ENCODE measurements at regions not wholly inside any gene's neighbourhood (a gene's known extent, or its start where the extent isn't known, plus 50 kb on each side); places are given as distances from the start of the nearest gene placed in this dataset.

DNA sequence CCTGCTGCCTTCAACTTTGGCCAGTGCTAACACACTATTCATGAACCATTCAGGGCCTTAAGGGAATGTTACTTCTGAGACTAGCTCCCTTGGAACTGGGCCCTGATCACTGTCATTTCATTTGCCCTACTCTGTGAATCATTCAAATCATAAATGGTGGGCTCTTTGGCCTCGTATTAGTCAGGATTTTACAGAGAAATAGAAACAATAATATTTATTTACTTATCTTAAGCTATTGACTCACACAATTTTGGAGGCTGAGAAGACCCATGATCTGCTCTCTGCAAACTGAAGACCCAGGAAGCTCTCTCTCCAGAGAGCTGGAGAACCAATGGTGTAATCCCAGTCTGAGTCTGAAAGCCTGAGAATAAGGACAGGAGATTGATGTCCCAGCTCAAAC is 398.5 kb downstream of the LRIG3 start:
- POLR2A ChIA-PET, result no interaction called here
- no CpG with 5 or more reads among the region's 1 CpG for WGBS (ENCODE audit: insufficient coverage)

DNA sequence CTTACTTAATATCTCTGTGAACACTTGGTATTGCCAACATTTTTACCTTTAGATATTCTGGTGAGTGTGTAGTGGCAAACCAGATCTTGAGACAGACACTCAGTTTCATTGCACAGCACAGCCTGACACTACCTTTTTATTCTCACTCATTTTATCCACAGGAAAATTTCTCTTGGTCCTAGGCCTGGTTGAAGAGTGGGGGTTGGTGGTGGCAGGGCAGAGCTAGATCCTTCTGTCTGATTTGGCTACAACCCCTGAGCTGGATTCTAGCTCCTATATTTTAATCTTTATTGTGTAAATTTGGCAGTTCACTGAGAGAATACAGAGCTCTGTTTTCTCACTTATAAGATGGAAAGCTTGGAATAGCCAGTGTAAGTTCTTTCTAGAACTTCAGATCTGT is 396.9 kb downstream of the LRIG3 start:
- H3K27ac Mint-ChIP-seq, result no peak overlapping the region
- no peaks in the 10 kb centered on the region for H3K27me3 Mint-ChIP-seq
- no peak for ATAC-seq (replicated peaks in 1 of 4)
- H3K36me3 ChIP-seq (ENCODE audit: control insufficient read depth in 2 of 2, extremely low read depth in 1 of 2, insufficient read depth in 1 of 2, low read length in 1 of 2), result no peaks in the 10 kb centered on the region
- no peaks in the 10 kb centered on the region for H3K36me3 Mint-ChIP-seq
- peaks cover 7 to 20% (median 8%) of the 10 kb centered on the region in 3 donors for H3K9me3 Mint-ChIP-seq
- CTCF ChIA-PET, result no interaction called here
- no peaks in the 10 kb centered on the region for H3K27me3 ChIP-seq (replicated peaks in 1 of 2; ENCODE audit: control insufficient read depth in 2 of 2, extremely low read depth in 1 of 2, insufficient read depth in 2 of 2, low read length in 1 of 2)
- H3K9me3 ChIP-seq, result peaks cover 1% of the 10 kb centered on the region
- H3K27ac ChIP-seq (ENCODE audit: low read length), result no peak overlapping the region
- no peak overlapping the region for H3K4me3 ChIP-seq (ENCODE audit: control insufficient read depth in 1 of 2, extremely low read depth in 1 of 2, low read length in 1 of 2)
- H3K4me1 Mint-ChIP-seq, result no peaks in the 10 kb centered on the region
- H3K4me1 ChIP-seq (ENCODE audit: control insufficient read depth in 1 of 2, extremely low read depth in 1 of 2, insufficient read depth in 2 of 2, low read length in 2 of 2), result no peaks in the 10 kb centered on the region
- no peak for DNase-seq
- no peak overlapping the region for H3K4me3 Mint-ChIP-seq
- POLR2A ChIA-PET, result no interaction called here

More for the DNA sequence above, 398.5 kb downstream of the LRIG3 start:
- Histone ChIP-seq H3K4me1 (ENCODE audit: control insufficient read depth in 1 of 2, extremely low read depth in 1 of 2, insufficient read depth in 2 of 2, low read length in 2 of 2) (no peaks in the 10 kb centered on the region), H3K4me3 (ENCODE audit: control insufficient read depth in 1 of 2, extremely low read depth in 1 of 2, low read length in 1 of 2) (no peak overlapping the region), H3K27me3 (replicated peaks in 1 of 2; ENCODE audit: control insufficient read depth in 2 of 2, extremely low read depth in 1 of 2, insufficient read depth in 2 of 2, low read length in 1 of 2) (no peaks in the 10 kb centered on the region), H3K9me3 (peaks cover 3% of the 10 kb centered on the region), H3K27ac (ENCODE audit: low read length) (no peak overlapping the region), H3K36me3 (ENCODE audit: control insufficient read depth in 2 of 2, extremely low read depth in 1 of 2, insufficient read depth in 1 of 2, low read length in 1 of 2) (no peaks in the 10 kb centered on the region)
- Mint-ChIP-seq H3K9me3 (peaks cover 18 to 36% (median 19%) of the 10 kb centered on the region in 3 donors), H3K27me3 (no peaks in the 10 kb centered on the region), H3K4me3 (no peak overlapping the region), H3K27ac (no peak overlapping the region), H3K36me3 (no peaks in the 10 kb centered on the region), H3K4me1 (no peaks in the 10 kb centered on the region)
- DNase-seq (no peak), ATAC-seq (replicated peaks in 1 of 4) (no peak)
- CTCF ChIA-PET, result no interaction called here

DNA sequence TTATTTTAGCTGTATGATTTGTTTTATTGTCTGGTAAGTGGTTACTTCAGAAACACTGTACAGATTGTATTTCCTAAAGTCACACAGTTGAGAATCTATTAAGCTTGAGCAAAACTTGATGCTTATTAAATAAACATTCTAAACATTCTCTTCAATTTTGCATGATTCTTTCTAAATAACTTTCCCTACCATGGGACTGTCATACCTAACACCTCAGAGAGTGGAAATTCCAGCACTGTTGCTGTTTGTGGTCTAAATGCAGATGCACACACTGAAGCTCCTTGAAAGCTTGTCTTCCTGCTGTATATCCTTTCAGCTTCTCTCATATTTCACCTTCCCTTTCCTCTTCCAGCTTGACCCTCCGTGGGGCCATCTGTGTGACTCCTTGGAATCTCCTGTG is 392.0 kb downstream of the LRIG3 start:
- Mint-ChIP-seq H3K4me1 (no peaks in the 10 kb centered on the region), H3K9me3 (peaks cover 0 to 3% (median 0%) of the 10 kb centered on the region in 3 donors), H3K27me3 (peaks cover 3 to 6% of the 10 kb centered on the region in 2 donors), H3K27ac (no peak overlapping the region), H3K4me3 (no peak overlapping the region), H3K36me3 (no peaks in the 10 kb centered on the region)
- ATAC-seq (replicated peaks in 1 of 4), result no peak
- CTCF ChIA-PET, result no interaction called here
- no peak overlapping the region for H3K27ac ChIP-seq (ENCODE audit: low read length)
- no peaks in the 10 kb centered on the region for H3K4me1 ChIP-seq (ENCODE audit: control insufficient read depth in 1 of 2, extremely low read depth in 1 of 2, insufficient read depth in 2 of 2, low read length in 2 of 2)
- DNase-seq, result no peak
- POLR2A ChIA-PET, result no interaction called here
- H3K4me3 ChIP-seq (ENCODE audit: control insufficient read depth in 1 of 2, extremely low read depth in 1 of 2, low read length in 1 of 2), result no peak overlapping the region
- no peaks in the 10 kb centered on the region for H3K9me3 ChIP-seq
- no CpG with 5 or more reads among the region's 1 CpG for WGBS (ENCODE audit: insufficient coverage)
- no peaks in the 10 kb centered on the region for H3K27me3 ChIP-seq (replicated peaks in 1 of 2; ENCODE audit: control insufficient read depth in 2 of 2, extremely low read depth in 1 of 2, insufficient read depth in 2 of 2, low read length in 1 of 2)
- no peaks in the 10 kb centered on the region for H3K36me3 ChIP-seq (ENCODE audit: control insufficient read depth in 2 of 2, extremely low read depth in 1 of 2, insufficient read depth in 1 of 2, low read length in 1 of 2)

DNA sequence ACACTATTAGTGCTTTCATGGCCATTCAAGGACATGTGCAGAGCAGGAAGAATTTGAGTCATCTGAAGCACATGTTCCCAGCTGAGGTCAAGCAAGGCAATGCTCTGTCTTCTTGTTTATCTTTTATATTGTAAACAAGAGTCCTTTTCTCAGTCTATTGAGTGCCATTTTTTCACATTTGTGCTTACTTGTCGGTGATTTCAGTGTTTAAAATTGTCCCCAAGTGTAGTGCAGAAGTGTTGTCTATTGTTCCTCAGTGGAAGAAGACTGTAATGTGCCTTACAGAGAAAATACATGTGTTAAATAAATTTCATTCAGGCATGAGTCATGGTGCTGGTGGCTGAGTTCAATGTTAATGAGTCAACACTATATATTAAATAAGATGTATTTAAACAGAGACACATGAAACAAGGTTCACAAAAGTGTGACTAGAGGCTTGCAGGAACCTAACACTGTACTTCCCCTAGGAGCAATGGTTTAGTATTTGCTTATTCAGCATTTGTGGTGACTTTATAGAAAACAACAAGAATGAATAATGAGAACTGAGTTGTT is 391.1 kb downstream of the LRIG3 start:
- ATAC-seq (replicated peaks in 1 of 4), result no peak
- Mint-ChIP-seq H3K27me3 (peaks cover 3 to 8% of the 10 kb centered on the region in 2 donors), H3K27ac (no peak overlapping the region), H3K4me3 (no peak overlapping the region), H3K4me1 (no peaks in the 10 kb centered on the region), H3K36me3 (no peaks in the 10 kb centered on the region), H3K9me3 (peaks cover 0 to 3% (median 0%) of the 10 kb centered on the region in 3 donors)
- ChIA-PET CTCF (no interaction called here), POLR2A (no interaction called here)
- no peaks in the 10 kb centered on the region for H3K36me3 ChIP-seq (ENCODE audit: control insufficient read depth in 2 of 2, extremely low read depth in 1 of 2, insufficient read depth in 1 of 2, low read length in 1 of 2)
- H3K4me1 ChIP-seq (ENCODE audit: control insufficient read depth in 1 of 2, extremely low read depth in 1 of 2, insufficient read depth in 2 of 2, low read length in 2 of 2), result no peaks in the 10 kb centered on the region
- H3K9me3 ChIP-seq, result no peaks in the 10 kb centered on the region
- WGBS (ENCODE audit: insufficient coverage), result 67% methylated on average over 1 of the region's 1 CpG
- DNase-seq, result no peak
- H3K27me3 ChIP-seq (replicated peaks in 1 of 2; ENCODE audit: control insufficient read depth in 2 of 2, extremely low read depth in 1 of 2, insufficient read depth in 2 of 2, low read length in 1 of 2), result no peaks in the 10 kb centered on the region
- H3K4me3 ChIP-seq (ENCODE audit: control insufficient read depth in 1 of 2, extremely low read depth in 1 of 2, low read length in 1 of 2), result no peak overlapping the region
- no peak overlapping the region for H3K27ac ChIP-seq (ENCODE audit: low read length)

DNA sequence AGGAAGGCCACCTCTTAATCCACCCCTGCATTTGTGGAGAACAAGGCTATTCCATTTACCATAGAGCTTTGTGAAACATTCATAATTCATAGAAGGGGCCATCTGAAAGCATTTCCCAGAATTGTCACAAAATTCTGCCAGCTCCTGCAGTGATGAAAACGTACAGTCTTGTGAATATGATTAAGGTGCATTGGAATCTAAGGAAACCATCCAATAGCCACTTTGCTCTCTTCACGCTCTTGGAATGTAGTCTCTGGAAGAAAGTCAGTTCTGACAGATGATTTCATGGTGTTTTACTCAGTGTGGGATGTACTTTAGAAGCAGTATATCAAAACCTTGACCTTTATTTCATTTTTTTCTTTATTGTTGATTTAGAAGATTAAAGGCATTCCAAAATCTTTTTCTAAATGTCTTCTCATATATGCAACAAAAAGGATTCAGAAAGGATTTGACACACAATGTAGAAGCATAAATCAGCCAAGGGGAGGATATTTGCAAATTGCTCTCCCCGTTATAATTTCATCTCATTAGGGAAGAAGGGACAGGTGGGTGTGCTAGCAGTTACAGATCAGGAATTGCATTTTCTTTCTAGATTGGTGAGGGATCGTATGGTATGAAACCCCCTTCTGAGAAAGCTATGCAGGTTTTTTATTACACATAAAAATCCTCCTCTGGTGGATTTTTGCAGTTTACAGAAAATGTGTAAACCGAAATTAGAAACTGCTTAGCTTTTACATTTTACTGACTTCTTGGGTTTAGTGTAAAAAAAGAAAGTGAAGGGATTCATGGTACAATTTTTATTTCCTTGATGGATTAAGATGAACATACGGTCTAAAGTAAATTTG is 390.2 kb downstream of the LRIG3 start:
- H3K4me1 Mint-ChIP-seq, result no peaks in the 10 kb centered on the region
- H3K4me3 Mint-ChIP-seq, result no peak overlapping the region
- no peak for DNase-seq
- ATAC-seq (replicated peaks in 1 of 4), result no peak
- peaks cover 0 to 2% of the 10 kb centered on the region in 2 experiments for H3K27me3 ChIP-seq (replicated peaks in 1 of 2; ENCODE audit: control insufficient read depth in 2 of 2, extremely low read depth in 1 of 2, insufficient read depth in 2 of 2, low read length in 1 of 2)
- peaks cover 0 to 3% (median 0%) of the 10 kb centered on the region in 3 donors for H3K9me3 Mint-ChIP-seq
- no peak overlapping the region for H3K27ac Mint-ChIP-seq
- H3K36me3 Mint-ChIP-seq, result no peaks in the 10 kb centered on the region
- POLR2A ChIA-PET, result no interaction called here
- WGBS (ENCODE audit: insufficient coverage), result 80% methylated on average over 1 of the region's 6 CpGs
- CTCF ChIA-PET, result no interaction called here
- no peak overlapping the region for H3K4me3 ChIP-seq (ENCODE audit: control insufficient read depth in 1 of 2, extremely low read depth in 1 of 2, low read length in 1 of 2)
- H3K36me3 ChIP-seq (ENCODE audit: control insufficient read depth in 2 of 2, extremely low read depth in 1 of 2, insufficient read depth in 1 of 2, low read length in 1 of 2), result no peaks in the 10 kb centered on the region
- no peak overlapping the region for H3K27ac ChIP-seq (ENCODE audit: low read length)
- H3K27me3 Mint-ChIP-seq, result peaks cover 3 to 8% of the 10 kb centered on the region in 2 donors
- H3K9me3 ChIP-seq, result no peaks in the 10 kb centered on the region
- H3K4me1 ChIP-seq (ENCODE audit: control insufficient read depth in 1 of 2, extremely low read depth in 1 of 2, insufficient read depth in 2 of 2, low read length in 2 of 2), result no peaks in the 10 kb centered on the region

DNA sequence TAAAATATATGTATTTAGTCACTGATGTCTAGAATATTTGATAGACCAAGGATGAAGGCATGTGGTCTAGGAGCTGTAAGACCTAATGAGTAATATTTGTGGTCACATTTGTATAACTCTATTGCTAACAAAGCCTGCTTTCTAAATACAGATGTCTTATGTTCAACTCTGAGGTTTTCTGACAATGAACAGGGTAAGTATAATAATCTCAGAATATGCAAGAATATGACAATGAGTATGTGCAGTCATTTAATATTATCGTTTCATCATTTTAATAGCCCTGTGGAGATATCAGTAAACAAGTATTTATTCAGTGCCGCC is 389.6 kb downstream of the LRIG3 start:
- Mint-ChIP-seq H3K36me3 (no peaks in the 10 kb centered on the region), H3K4me1 (no peaks in the 10 kb centered on the region), H3K27ac (no peak overlapping the region), H3K9me3 (peaks cover 0 to 3% (median 0%) of the 10 kb centered on the region in 3 donors), H3K27me3 (peaks cover 3 to 8% of the 10 kb centered on the region in 2 donors), H3K4me3 (no peak overlapping the region)
- H3K27me3 ChIP-seq (replicated peaks in 1 of 2; ENCODE audit: control insufficient read depth in 2 of 2, extremely low read depth in 1 of 2, insufficient read depth in 2 of 2, low read length in 1 of 2), result peaks cover 0 to 2% of the 10 kb centered on the region in 2 experiments
- H3K27ac ChIP-seq (ENCODE audit: low read length), result no peak overlapping the region
- POLR2A ChIA-PET, result no interaction called here
- H3K36me3 ChIP-seq (ENCODE audit: control insufficient read depth in 2 of 2, extremely low read depth in 1 of 2, insufficient read depth in 1 of 2, low read length in 1 of 2), result no peaks in the 10 kb centered on the region
- CTCF ChIA-PET, result no interaction called here
- WGBS (ENCODE audit: insufficient coverage), result no CpG with 5 or more reads among the region's 2 CpGs
- H3K4me3 ChIP-seq (ENCODE audit: control insufficient read depth in 1 of 2, extremely low read depth in 1 of 2, low read length in 1 of 2), result no peak overlapping the region
- no peak for DNase-seq
- no peaks in the 10 kb centered on the region for H3K4me1 ChIP-seq (ENCODE audit: control insufficient read depth in 1 of 2, extremely low read depth in 1 of 2, insufficient read depth in 2 of 2, low read length in 2 of 2)
- no peaks in the 10 kb centered on the region for H3K9me3 ChIP-seq
- no peak for ATAC-seq (replicated peaks in 1 of 4)
